IMR-90 (cell line): ENCODE measurements at regions not wholly inside any gene's neighbourhood (a gene's known extent, or its start where the extent isn't known, plus 50 kb on each side); places are given as distances from the start of the nearest gene placed in this dataset.

Experiments used
- ATAC-seq: fragments of 200-7000 bp; cut with Tn5 transposase; 2 replicates; pipeline ENCODE4 v1.9.1; 2020; ENCODE audit warnings: low read depth, mild to moderate bottlenecking, moderate library complexity
- BruUV-seq: library from RNA; stranded (reverse); fragments of 400-500 nt; replicated peaks from 2 replicates; lab custom pipeline; 2021; lab: Mats Ljungman, UMichigan
- CTCF ChIA-PET: fragments of 300-600 bp; formaldehyde crosslinking; extraction: SDS; loops from one replicate; lab custom pipeline; 2021; ENCODE audit warnings: antibody characterized with exemption; lab: Yijun Ruan, JAX
- POLR2A ChIA-PET: fragments of 300-600 bp; sonication (Branson Sonifier 250); formaldehyde crosslinking; loops from one replicate; lab custom pipeline; 2022; ENCODE audit warnings: antibody characterized with exemption; ENCODE audit not compliant: unreplicated experiment; lab: Charles Lee
- DNase-seq: peaks from one replicate; pipeline ENCODE4 v3.0.0; 2013
- H2AFZ ChIP-seq: replicated peaks from 2 replicates; pipeline ENCODE3; 2013; ENCODE audit warnings: low read length, mild to moderate bottlenecking; ENCODE audit not compliant: poor library complexity
- H2AK5ac ChIP-seq: 2 replicates; pipeline ENCODE4 v1.6.1; 2013; ENCODE audit warnings: low read depth, low read length, inconsistent platforms
- H2AK9ac ChIP-seq: replicated peaks from 2 replicates; pipeline ENCODE3; 2013; ENCODE audit warnings: mild to moderate bottlenecking, low read depth, low read length, moderate library complexity; ENCODE audit not compliant: poor library complexity
- H2BK120ac ChIP-seq: 2 replicates; pipeline ENCODE4 v1.6.1; 2013; ENCODE audit warnings: low read depth, low read length, inconsistent platforms
- H2BK15ac ChIP-seq: 3 replicates; pipeline ENCODE4 v1.6.1; 2013; ENCODE audit warnings: low read depth, low read length, inconsistent platforms
- H2BK20ac ChIP-seq: 2 replicates; pipeline ENCODE4 v1.6.1; 2013; ENCODE audit warnings: low read depth, mild to moderate bottlenecking, inconsistent platforms, low read length, moderate library complexity
- H2BK5ac ChIP-seq: 2 replicates; pipeline ENCODE4 v1.6.1; 2013; ENCODE audit warnings: mild to moderate bottlenecking, low read depth, low read length, inconsistent platforms; ENCODE audit not compliant: poor library complexity, severe bottlenecking
- H3K14ac ChIP-seq: replicated peaks from 2 replicates; pipeline ENCODE4 v1.6.1; 2013; ENCODE audit warnings: low read depth, low read length, inconsistent platforms
- H3K18ac ChIP-seq: 2 replicates; pipeline ENCODE4 v1.6.1; 2013; ENCODE audit warnings: low read depth, low read length, control low read depth
- H3K23ac ChIP-seq: 2 replicates; pipeline ENCODE4 v1.6.1; 2013; ENCODE audit warnings: low read depth, low read length, inconsistent platforms
- H3K27ac ChIP-seq: 2 replicates; pipeline ENCODE4 v1.5.1; 2013; ENCODE audit warnings: mild to moderate bottlenecking, control low read depth, low read length; ENCODE audit not compliant: insufficient read depth
- H3K27me3 ChIP-seq: 2 replicates; pipeline ENCODE4 v1.6.1; 2013; ENCODE audit warnings: low read length; ENCODE audit not compliant: control insufficient read depth, insufficient read depth
- H3K36me3 ChIP-seq: 2 replicates; pipeline ENCODE4 v1.6.1; 2013; ENCODE audit warnings: low read length, mixed read lengths; ENCODE audit not compliant: control insufficient read depth, insufficient read depth
- H3K4ac ChIP-seq: 2 replicates; pipeline ENCODE4 v1.6.1; 2013; ENCODE audit warnings: low read depth, low read length, inconsistent platforms
- H3K4me1 ChIP-seq: 2 replicates; pipeline ENCODE4 v1.6.1; 2013; ENCODE audit warnings: low read length, mixed read lengths; ENCODE audit not compliant: control insufficient read depth, insufficient read depth
- H3K4me2 ChIP-seq: 2 replicates; pipeline ENCODE4 v1.6.1; 2013; ENCODE audit warnings: low read depth, mild to moderate bottlenecking, control low read depth, low read length, moderate library complexity
- H3K4me3 ChIP-seq: 2 replicates; pipeline ENCODE4 v1.5.1; 2013; ENCODE audit warnings: low read depth, mild to moderate bottlenecking, control low read depth, low read length, moderate library complexity; ENCODE audit not compliant: insufficient read depth
- H3K56ac ChIP-seq: 2 replicates; pipeline ENCODE4 v1.6.1; 2013; ENCODE audit warnings: low read length, inconsistent platforms; ENCODE audit not compliant: insufficient read depth; ENCODE audit errors: extremely low read depth
- H3K79me1 ChIP-seq, 2 experiments: 2 replicates each; pipeline ENCODE4 v1.6.1; 2013; ENCODE audit warnings: low read length in 2 of 2, inconsistent platforms in 1 of 2, low read depth in 1 of 2
- H3K9ac ChIP-seq: 2 replicates; pipeline ENCODE4 v1.6.1; 2013; ENCODE audit warnings: low read depth, low read length, control low read depth
- H3K9me1 ChIP-seq: 2 replicates; pipeline ENCODE4 v1.6.1; 2013; ENCODE audit warnings: low read length, inconsistent platforms; ENCODE audit not compliant: insufficient read depth
- H3K9me3 ChIP-seq: 2 replicates; pipeline ENCODE4 v1.6.1; 2013; ENCODE audit warnings: low read length; ENCODE audit not compliant: control insufficient read depth, insufficient read depth
- H4K20me1 ChIP-seq: 2 replicates; pipeline ENCODE4 v1.6.1; 2013; ENCODE audit warnings: low read length, inconsistent platforms; ENCODE audit not compliant: insufficient read depth
- H4K5ac ChIP-seq: 2 replicates; pipeline ENCODE4 v1.6.1; 2013; ENCODE audit warnings: mild to moderate bottlenecking, low read depth, low read length, control low read depth
- H4K8ac ChIP-seq, 2 experiments: 2 replicates each; pipeline ENCODE4 v1.6.1; 2013; ENCODE audit warnings: low read depth in 2 of 2, low read length in 2 of 2, control low read depth in 1 of 2, inconsistent platforms in 1 of 2
- H4K91ac ChIP-seq: 2 replicates; pipeline ENCODE4 v1.6.1; 2013; ENCODE audit warnings: low read depth, low read length, inconsistent platforms; ENCODE audit not compliant: insufficient read depth
- CEBPB ChIP-seq: IDR thresholded peaks from 2 replicates; pipeline ENCODE4 v1.6.1; 2012; ENCODE audit warnings: low read depth, low read length, improper control_type of control experiment
- CHD1 ChIP-seq: IDR thresholded peaks from 2 replicates; pipeline ENCODE4 v1.6.1; 2012; ENCODE audit warnings: low read depth, low read length, improper control_type of control experiment
- CTCF ChIP-seq: conservative IDR thresholded peaks from 2 replicates; pipeline ENCODE4 v1.5.1; 2012; ENCODE audit warnings: mild to moderate bottlenecking, low read depth, low read length, improper control_type of control experiment
- ELK1 ChIP-seq: fragments of 150-350 bp; IDR thresholded peaks from 2 replicates; pipeline ENCODE4 v1.6.1; 2016; ENCODE audit warnings: low read depth, mild to moderate bottlenecking, low read length, moderate library complexity, borderline replicate concordance
- MAZ ChIP-seq: IDR thresholded peaks from 2 replicates; pipeline ENCODE4 v1.6.1; 2012; ENCODE audit warnings: low read depth, mild to moderate bottlenecking, low read length, improper control_type of control experiment, moderate library complexity, borderline replicate concordance
- NFE2L2 ChIP-seq: fragments of 150-350 bp; IDR thresholded peaks from 2 replicates; pipeline ENCODE4 v1.6.1; 2016; ENCODE audit warnings: low read depth, mild to moderate bottlenecking, low read length
- RAD21 ChIP-seq: IDR thresholded peaks from 2 replicates; pipeline ENCODE4 v1.6.1; 2012; ENCODE audit warnings: low read length, improper control_type of control experiment
- RCOR1 ChIP-seq: IDR thresholded peaks from 2 replicates; pipeline ENCODE4 v1.6.1; 2012; ENCODE audit warnings: mild to moderate bottlenecking, low read length, improper control_type of control experiment; ENCODE audit not compliant: insufficient replicate concordance
- SMC3 ChIP-seq: fragments of 150-350 bp; IDR thresholded peaks from 2 replicates; pipeline ENCODE4 v1.6.1; 2016; ENCODE audit warnings: low read depth, mild to moderate bottlenecking, antibody characterized with exemption, low read length, moderate library complexity
- USF2 ChIP-seq: fragments of 150-350 bp; IDR thresholded peaks from 2 replicates; pipeline ENCODE4 v1.6.1; 2017; ENCODE audit warnings: mild to moderate bottlenecking, antibody characterized with exemption, low read length, low read depth
- WGBS, 2 experiments: methylation state at CpG; one replicate each; pipeline versions ENCODE4 v1.1.5 to v1.1.7; 2013; ENCODE audit warnings: missing lambda C conversion rate in 2 of 2; ENCODE audit not compliant: insufficient read length in 1 of 2; ENCODE audit errors: extremely low coverage in 2 of 2; 5-methylcytosine and 5-hydroxymethylcytosine counted together
- dilution Hi-C: fragments of 300-500 bp; cut with HindIII; formaldehyde crosslinking; loops from one replicate; pipeline ENCODE4 v1.14.3; 2018; ENCODE audit warnings: low sequenced_read_pairs; ENCODE audit not compliant: unreplicated experiment
- in situ Hi-C: fragments of 300-500 bp; cut with MboI; formaldehyde crosslinking; loops from 3 replicates; pipeline ENCODE4 v1.14.3; 2019; ENCODE audit warnings: low sequenced_read_pairs, inconsistent platforms, mixed read lengths
- intact Hi-C: fragments of 100-400 bp; cut with micrococcal nuclease; formaldehyde crosslinking; loops from 2 replicates; pipeline ENCODE4 v1.10.0; 2022

- no peaks in the 10 kb centered on the region for H3K79me1 ChIP-seq
- H2BK120ac ChIP-seq, result no peak overlapping the region
- ATAC-seq (no peak), DNase-seq (no peak)
- no peak overlapping the region for H3K23ac ChIP-seq
- no peak overlapping the region for H2BK15ac ChIP-seq
- H3K18ac ChIP-seq, result no peak overlapping the region
- no peak overlapping the region for H3K4me2 ChIP-seq
- no peaks in the 10 kb centered on the region for H4K20me1 ChIP-seq
- H2AFZ ChIP-seq, result no peak overlapping the region
- no peak overlapping the region for H4K8ac ChIP-seq
- POLR2A ChIA-PET, result no interaction called here
- no peak overlapping the region for H4K5ac ChIP-seq
- TF ChIP-seq SMC3 (no peak), RAD21 (no peak), NFE2L2 (no peak), USF2 (no peak), MAZ (no peak), CHD1 (no peak), ELK1 (no peak), CEBPB (no peak), CTCF (no peak), RCOR1 (no peak)
- H3K9me3 ChIP-seq, result peaks cover 8% of the 10 kb centered on the region; the same call in 1 of the 2 replicates
- intact Hi-C loops, result no loop called here
- H3K4ac ChIP-seq, result no peak overlapping the region
- no peak overlapping the region for H3K56ac ChIP-seq
- no peak overlapping the region for H2BK20ac ChIP-seq
- no peak overlapping the region for H3K27ac ChIP-seq
- no peaks in the 10 kb centered on the region for H3K36me3 ChIP-seq
- no peaks in the 10 kb centered on the region for H3K27me3 ChIP-seq
- in situ Hi-C loops, result no loop called here
- H3K9ac ChIP-seq, result no peak overlapping the region
- H3K9me1 ChIP-seq, result no peaks in the 10 kb centered on the region
- 20% methylated on average over 1 of the region's 1 CpG; no CpG with 5 or more reads in 1 of the 2 experiments for WGBS, 2 experiments
- CTCF ChIA-PET, result no interaction called here
- H2BK5ac ChIP-seq, result no peak overlapping the region
- no peak overlapping the region for H4K91ac ChIP-seq
- H2AK5ac ChIP-seq, result no peak overlapping the region
- H3K4me3 ChIP-seq, result no peak overlapping the region
- dilution Hi-C loops, result no loop called here
- no TSS peak for BruUV-seq
- H3K4me1 ChIP-seq, result no peaks in the 10 kb centered on the region
- no peak overlapping the region for H3K14ac ChIP-seq
- no peak overlapping the region for H2AK9ac ChIP-seq
Observed at GRCh38 chr2:228352048-228352447, 170.6 kb upstream of the SPHKAP start.
